IPS-NIHi7 (cell line): ENCODE measurements at regions not wholly inside any gene's neighbourhood (a gene's known extent, or its start where the extent isn't known, plus 50 kb on each side); places are given as distances from the start of the nearest gene placed in this dataset.

Experiments
- DNase-seq: peaks from one replicate; pipeline ENCODE4 v3.0.0; 2012; ENCODE audit warnings: mixed read lengths; ENCODE audit errors: extremely low spot score

DNA sequence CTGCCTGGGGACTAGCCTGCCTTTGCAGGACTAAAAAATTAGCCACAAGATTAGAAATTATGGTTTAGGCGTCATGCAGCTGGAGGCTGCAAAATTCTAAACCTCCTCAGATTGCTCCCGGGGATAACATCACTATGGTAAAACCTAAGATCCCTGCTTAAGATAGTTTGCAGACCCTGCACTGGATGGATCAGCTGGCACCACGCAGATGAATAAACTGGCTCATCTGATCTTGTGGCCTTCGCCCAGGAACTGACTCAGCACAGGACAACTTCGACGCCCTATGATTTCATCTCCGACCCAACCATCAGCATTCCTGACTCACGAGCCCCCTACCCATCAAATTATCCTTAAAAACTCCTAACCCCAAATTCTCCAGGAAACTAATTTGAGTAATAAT is 482.4 kb downstream of the SPRY1 start:
- DNase-seq, result no peak

DNA sequence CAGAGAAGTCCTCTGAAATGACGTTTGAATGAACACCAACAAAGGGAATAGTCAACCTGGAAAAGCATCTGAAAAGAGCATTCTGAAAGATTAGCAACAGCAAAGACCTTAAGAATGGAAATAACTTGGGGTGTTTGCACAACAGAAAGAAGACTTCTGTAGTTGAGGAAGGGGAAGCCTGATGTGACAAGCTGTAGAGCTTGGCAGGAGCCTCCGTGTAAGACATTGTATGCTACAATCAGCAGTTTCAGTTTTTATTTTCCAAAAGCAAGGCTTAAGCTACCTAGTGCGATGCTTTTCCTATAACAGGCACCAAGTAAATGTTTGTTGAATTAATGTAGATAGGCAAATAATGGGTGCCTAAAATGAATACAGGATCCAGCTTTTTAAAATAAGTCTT is 484.0 kb downstream of the SPRY1 start:
- no peak for DNase-seq

DNA sequence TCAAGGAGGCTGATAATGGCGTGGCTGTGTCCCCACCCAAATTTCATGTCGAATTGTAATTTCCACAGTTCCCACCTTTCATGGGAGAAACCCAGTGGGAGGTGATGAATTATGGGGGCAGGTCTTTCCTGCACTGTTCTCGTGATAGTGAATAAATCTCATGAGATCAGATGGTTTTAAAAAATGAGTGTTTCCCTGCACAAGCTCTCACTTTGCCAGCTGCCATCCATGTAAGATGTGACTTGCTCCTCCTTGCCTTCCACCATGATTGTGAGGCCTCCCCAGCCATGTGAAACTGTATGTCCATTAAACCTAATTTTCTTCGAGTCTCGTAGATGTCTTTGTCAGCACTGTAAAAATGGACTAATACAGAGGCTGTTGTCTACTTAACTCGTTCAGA is 488.3 kb downstream of the SPRY1 start:
- no peak for DNase-seq

DNA sequence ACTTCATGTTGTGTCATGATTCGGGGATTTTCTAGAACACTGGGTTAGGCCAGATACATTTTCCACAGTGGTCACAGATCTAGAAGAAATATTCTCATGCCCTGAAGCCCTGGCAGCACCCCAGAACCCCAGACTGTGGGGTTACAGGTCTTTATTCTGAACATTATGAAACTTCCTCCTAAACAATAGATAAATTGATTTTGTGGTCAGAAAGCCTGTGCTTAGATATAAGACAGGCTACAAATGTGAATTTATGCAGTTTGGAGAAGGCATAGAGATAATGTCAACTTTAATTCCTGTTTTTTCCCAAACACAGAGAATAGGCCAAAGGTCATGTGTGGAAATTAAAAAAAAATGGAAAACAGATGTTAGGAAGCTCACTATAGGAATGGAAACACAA is 492.9 kb downstream of the SPRY1 start:
- DNase-seq, result no peak

DNA sequence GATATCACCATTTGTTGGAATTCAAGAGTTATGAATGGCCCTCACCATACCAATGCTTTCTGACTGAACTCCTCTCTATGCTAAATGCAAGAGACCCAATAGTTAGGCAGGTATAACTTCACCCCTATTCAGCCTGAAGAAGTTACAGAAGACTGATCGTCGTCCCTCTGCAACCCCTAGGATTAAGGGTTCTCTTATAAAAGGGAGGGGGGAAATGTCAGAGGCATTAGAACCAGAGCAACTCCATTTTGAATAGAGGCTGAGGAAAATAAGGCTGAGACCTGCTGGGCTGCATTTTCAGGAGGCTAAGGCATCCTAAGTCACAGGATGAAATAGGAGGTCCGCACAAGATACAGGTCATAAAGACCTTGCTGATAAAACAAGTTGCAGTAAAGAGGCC is 494.3 kb downstream of the SPRY1 start:
- no peak for DNase-seq

DNA sequence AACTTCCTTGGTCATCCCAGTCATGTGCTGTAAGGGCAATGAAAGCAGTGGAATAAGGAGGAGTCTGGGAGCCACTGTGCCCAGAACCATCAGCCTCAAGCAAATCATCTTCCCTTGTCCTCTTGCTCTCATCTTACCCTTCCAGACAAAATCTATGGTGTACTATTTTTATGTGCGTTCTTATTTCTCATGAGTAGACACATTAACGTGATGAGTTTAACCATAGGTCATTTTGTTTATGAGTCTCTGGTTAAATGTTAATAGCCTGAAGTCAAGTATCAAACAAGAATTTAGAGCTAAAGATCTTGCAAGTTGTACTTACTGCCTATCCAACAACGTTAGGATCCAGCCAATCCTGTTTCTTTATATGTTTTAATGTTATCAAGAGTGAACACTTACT is 495.3 kb downstream of the SPRY1 start:
- DNase-seq, result no peak

DNA sequence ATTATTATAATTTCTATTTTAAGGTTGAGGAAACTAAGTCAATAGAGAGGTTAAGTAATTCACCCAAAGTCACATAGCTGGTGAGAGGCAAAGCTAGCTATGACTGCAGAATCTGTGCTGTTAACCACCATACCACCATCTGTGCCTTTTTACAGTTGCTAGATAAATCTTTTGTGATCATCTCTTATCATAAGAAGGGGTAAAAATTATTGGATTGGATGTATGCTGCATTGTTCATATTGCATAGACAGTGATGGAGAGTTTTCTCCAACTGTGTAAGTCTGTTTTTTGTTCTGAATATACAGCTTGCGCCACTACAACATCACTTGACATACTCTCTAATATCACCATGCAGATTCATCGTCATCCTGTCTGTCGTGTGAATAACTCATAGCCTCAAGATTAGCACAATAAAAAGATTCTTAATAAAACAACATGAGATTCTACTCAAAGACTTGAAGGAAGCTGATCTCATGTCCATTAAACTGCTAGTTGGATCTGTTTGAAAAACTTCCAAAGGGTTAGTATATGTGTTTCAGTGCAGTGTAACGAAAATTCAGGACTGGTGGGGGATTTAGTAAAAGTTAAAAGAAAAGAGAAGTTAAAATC is 495.9 kb downstream of the SPRY1 start:
- no peak for DNase-seq

DNA sequence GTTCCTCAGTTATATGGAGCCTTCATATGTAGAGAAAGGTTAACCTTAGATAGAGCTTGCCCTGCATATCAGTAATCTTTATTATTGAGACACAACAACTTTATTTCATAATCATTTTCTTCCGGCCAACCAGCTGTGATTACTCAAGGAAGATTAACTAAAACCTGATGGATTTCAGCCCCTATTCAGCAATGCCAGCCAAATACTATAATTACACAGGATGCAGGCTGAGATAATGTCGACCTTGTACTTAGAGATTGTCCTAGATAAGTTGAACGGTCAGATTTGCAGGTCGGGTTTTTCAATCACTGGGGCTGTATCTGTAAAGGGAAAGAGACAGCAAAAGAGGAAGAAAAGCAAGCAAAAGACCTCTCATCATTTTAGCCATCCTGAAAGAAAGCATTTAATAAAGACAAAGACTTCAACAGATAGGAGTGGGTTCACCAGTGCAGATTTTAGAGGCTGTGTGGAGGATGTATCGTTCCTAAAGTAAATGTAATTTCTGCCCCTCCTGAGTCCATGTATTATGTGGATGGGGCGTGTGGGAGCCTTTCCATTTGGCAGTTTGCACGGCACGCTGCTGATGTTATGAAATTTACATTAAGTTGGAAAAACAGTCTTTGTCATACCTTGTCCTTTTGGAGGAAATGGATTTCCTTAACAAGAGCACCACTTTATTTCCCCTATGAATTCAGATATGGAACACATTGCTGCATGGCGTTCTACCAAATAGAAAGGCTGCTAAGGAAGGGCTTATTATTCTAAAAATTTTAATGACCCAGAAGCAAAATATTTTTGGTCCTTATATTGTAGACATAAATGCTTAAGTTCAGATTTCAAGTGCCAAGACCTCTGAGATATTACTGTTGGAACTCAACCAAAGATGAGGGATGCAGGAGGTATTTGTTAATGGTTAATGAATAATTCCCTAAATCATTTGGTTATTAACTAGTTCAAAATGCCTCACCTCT is 496.7 kb downstream of the SPRY1 start:
- no peak for DNase-seq

DNA sequence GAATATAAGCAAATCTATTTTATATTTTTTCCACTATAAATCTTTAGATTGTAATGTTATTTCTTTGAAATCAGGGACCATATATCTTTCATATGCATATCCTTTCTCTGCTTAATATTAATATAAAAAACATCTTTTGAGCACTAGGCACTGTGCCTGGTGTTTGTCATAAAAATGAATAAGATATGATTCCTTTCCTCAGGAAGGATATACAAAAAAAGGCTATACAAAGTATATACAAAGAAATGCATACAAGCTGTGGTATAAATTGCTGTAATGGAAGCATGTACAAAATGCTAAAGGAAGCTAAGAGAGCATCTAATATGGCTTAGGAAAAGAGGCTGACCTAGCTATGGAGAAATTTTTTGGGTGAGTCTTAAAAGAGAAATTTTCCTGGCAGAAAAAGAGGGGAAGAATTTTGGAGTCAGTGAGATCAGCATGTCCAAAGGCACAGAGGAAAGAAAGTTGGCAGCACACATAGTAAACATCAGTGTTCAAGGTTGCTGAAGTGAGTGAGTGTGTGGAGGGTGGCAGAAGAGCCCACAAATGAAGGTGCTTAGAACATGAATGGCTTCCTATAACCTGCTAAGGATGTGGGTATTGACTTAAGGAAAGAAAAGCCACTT is 500.0 kb downstream of the SPRY1 start:
- DNase-seq, result no peak

DNA sequence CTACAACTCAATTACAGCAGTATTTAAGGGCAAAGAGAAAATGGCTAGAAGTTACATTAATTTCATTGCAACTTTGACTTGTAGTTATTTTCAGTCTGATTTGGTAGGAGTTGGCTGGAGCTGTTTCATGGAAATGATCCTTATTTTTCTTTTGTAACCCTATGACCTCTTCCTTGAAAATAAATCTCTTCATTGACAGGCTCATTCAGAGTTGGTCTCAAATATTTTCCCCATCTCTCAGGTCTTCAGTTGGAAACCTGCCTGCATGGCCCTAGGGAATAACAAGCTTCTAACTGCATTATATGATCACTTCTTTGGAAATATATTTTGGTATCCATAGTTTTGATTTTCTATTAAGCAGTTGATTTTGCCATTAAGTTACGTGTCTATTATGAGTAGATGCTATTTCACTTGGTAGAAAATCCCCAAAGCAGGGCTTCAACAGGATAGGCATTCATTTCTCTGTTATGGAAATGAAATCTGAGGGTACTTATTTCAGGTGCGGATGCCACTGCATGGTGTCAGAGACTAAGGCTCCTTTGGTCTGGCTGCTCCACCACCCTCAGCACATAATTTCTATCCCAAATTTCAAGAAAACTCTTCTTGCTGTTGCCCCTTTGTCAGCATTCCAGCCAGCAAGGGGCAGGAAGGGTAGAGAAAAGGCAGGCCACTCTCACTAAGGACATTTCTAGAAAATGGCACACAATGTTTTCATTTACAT is 502.5 kb downstream of the SPRY1 start:
- peak; percentile 12 for DNase-seq

DNA sequence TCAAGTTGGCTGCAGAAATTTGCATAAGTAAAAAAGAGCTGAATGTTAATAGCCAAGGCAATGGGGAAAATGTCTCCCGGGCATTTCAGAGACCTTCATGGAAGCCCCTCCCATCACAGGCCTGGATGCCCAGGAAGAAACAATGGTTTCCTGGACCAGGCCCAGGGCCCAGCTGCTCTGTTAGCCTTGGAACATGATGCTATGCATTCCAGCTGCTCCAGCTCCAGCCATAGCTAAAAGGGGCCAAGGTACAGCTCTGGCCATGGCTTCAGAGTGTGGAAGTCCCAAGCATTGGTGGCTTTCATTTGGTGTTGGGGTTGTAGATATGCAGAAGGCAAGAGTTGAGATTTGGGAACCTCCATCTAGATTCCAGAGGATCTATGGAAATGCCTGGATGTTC is 508.3 kb downstream of the SPRY1 start:
- DNase-seq, result no peak

DNA sequence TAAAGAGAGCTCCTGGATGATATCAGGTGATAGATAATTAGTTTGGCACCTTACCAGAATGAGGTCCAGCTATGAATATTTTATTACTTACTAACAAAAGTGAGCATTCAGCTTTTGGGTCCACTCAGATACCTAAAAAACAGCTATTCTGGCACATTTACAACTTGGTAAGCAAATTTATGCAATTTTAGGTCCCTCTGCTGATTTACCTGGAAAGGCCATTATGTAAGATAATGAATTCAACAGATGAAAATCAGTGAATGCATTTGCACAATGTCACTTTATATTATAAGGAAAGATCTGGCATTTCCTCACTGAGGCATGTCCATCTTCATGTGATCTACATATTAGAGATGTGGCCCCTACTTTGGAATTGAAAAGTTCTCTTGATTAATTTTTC is 517.0 kb downstream of the SPRY1 start:
- no peak for DNase-seq

DNA sequence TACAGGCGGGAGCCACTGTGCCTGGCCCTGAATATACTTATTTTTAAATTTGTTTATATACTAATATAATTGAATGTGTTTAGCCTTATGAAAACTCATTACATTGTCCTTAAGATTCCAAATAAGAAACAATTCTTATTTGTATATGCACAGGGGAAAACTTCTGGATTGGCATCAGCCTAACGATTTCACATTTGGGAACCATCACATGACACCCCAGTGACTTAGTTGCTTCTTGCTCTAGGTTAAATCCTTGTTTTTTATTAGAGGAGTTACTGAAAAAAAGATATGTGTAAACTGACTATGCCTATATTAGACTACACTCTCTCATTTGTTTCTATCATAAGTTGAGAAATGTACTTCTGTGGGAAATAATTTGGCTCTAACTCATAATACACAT is 520.2 kb downstream of the SPRY1 start:
- no peak for DNase-seq

DNA sequence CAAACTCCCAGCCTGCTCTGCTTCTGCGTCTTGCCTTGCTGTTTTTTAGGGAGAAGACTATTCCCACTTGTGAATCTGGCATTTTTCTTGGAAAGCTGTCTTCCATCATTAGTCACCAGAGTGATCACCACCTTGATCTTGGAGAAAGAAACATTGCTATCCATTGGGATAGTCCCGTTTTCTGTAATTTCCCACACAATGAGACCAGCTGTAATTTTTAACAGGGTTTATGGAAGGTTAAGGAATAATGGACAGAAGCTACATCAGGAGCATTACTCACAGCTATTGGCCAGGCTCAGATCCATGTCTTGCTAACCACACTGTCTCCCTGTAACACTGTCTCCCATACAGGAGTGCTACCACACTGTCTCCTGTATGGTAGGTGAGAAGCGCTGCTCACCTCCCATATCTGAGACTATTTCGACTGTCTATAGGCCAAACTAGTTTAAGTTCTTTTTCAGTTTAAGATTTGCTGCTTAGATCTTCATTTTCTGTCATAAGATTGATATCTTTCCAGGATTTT is 523.0 kb downstream of the SPRY1 start:
- DNase-seq, result no peak

DNA sequence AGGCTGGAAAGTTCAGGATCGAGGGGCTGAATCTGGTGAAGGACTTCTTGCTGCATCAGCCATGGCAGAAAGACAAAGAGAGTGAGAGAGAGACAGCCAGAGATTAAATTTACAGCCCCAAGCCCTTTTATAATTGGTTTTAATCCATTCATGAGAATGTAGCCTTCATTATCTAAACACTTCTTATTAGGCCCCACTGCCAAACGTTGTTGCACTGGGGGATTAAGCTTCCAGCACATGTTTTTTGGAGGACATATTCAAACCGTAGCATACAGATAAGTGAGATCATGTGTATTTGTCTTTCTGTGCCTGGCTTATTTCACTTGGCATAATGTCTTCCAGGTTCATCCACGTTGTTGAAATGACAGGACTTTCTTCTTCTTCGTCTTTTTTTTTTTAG is 524.7 kb downstream of the SPRY1 start:
- no peak for DNase-seq

DNA sequence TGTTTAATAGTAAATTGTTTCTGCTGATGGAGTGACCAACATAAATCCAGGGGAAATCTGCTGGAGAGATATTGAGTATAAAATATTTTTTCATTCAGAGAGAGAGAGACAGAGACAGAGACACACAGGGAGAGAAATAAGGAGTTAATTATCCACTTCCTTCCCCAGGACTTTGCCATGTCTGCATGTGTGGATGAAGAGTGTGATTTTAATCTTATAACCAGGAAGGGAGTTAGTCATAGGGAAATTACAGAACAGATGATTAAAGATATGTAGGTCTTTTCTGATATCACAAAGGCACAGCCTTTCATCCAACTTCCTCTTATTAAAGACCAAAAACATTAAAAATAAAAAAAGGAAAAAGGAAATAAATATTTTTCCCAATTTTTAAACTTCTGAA is 526.3 kb downstream of the SPRY1 start:
- no peak for DNase-seq

DNA sequence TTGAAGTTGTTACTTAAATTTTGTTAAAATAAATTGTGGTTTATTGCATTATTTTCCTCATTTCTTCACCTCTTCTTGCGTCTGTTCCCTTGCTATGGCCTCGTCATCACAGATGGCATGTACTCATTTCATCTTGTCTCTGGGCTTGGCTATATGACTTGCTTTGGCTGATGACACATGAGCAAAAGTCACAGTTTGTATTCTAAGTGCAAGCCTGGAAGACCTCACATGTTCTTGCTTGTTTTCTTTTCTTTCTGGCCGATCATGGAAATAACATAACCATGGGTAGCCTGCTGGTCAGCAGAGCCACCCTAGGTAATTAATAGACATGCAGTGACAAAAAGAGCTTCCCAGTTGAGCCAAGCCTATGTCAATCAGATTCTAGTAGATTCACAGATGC is 527.9 kb downstream of the SPRY1 start:
- DNase-seq, result no peak

DNA sequence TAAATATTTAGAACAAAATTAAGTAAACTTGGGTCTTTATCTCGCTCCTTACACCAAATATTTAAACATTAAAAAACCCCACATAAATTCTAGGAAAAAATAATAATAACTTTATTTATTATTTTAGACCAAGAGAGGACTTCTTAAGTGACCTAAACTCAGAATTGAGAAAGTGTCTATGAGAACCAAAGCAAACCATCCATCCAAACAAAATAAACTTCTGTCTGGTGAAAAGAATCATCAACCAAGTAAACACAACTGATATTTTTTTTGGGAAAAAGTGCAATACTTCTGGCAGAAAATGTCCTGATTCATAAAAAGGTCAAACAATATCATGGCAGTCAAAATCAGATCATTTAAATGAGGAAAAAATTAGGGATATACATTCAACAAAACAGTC is 533.0 kb downstream of the SPRY1 start:
- DNase-seq, result no peak

DNA sequence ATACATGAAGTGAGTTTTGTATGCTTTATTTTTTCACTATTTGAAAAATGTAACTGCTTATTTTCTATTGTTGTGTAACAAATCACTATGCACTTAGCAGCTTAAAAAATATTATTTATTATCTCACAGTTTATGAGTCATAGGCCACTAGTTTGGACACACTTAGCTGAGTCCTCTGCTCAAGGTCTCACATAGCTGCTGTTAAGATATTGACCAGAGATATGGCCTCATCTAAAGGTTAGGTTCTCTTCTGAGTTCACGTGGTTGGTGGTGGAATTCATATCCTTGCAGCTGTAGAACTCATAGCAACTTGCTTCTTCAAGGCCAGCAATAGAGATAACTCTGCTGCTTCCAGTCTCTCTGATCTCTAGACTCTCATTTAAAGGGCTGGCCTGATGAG is 534.4 kb downstream of the SPRY1 start:
- DNase-seq, result no peak

DNA sequence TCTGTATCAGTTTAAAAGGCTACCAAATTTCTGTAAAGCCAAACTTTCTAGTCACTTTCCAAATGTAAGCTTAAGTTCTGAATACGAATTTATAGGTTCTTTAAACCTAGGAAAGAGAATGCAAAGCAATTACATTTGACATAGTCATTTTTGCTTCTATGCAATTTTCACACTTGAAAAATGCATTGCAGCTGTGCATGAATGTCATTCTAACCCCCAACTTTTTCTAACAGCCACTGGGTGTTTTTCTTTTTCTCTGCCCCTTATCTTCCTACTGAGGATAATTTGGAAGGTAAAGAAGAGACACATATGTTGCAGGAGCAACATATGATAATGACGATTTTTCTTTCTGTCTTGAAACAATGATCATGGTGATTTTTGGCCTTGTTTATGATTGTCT is 537.5 kb downstream of the SPRY1 start:
- no peak for DNase-seq

DNA sequence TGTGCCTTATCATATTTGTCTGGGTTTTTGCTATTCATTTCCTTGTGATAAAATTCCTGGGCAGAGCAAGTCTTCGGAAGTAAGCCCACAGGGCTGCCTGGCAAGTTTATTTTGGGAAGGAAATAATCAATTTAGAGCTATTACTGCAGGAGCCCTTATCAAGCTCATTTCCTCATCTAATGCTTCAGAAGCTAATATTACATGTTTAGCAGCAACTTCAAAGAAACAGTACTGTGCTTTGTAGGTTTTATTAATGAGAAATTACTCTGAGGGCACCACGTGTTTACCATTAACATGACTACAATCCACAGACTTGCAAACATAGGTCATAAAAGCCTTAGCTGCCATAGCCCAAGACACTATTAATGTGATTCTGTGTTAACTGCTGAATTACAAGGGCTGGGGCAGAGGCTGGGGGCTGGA is 540.0 kb downstream of the SPRY1 start:
- DNase-seq, result no peak

DNA sequence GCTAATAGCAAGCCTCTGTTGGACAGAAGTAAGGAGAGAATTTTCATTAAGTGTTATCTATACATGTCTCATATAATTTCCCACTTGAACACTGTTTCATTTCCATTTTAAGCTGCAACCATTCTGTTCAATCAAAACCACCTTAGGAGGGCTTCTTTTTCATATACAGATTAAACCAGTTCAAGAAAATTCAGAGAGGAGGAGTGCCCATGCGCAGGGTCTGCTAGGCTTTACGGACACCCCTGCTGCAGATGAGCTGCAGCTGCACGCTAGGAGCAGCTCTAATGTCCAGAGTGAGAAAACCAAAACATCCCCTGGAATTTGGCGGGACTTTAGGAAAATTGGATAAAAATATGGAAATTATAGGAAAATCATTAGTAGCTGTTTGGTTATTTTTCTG is 541.0 kb downstream of the SPRY1 start:
- DNase-seq, result no peak
